G401.6 (cell line): ENCODE measurements at regions not wholly inside any gene's neighbourhood (a gene's known extent, or its start where the extent isn't known, plus 50 kb on each side); places are given as distances from the start of the nearest gene placed in this dataset.
A peak's percentile ranks its signal among the peaks of the same experiment; 100 is the strongest.

ENCODE experiments used
- FAIRE-seq: peaks from 2 replicates; lab custom pipeline; 2012; peaks lifted over from hg19 to GRCh38; lab: Jason Lieb, UNC

- no peak for FAIRE-seq
These were observed 98.4 kb upstream of the PAPOLG start for GRCh38 chr2:60657673-60658072.

- FAIRE-seq: no peak
These were observed 97.0 kb upstream of the PAPOLG start for GRCh38 chr2:60659026-60659425.

GRCh38 chr2:60661073-60661738, 94.9 kb upstream of the PAPOLG start:
- no peak for FAIRE-seq

GRCh38 chr2:60662781-60663180, 93.3 kb upstream of the PAPOLG start:
- FAIRE-seq: no peak

GRCh38 chr2:60671966-60672365, 84.1 kb upstream of the PAPOLG start:
- FAIRE-seq: no peak

- peak; percentile 3 for FAIRE-seq
These were observed 81.4 kb upstream of the PAPOLG start for GRCh38 chr2:60674524-60675165.

GRCh38 chr2:60675301-60675700, 80.8 kb upstream of the PAPOLG start:
- no peak for FAIRE-seq

- no peak for FAIRE-seq
These were observed 79.2 kb upstream of the PAPOLG start for GRCh38 chr2:60676706-60677330.

GRCh38 chr2:60677356-60677755, 78.7 kb upstream of the PAPOLG start:
- no peak for FAIRE-seq

GRCh38 chr2:60678551-60678950, 77.5 kb upstream of the PAPOLG start:
- no peak for FAIRE-seq

GRCh38 chr2:60679036-60679780, 76.9 kb upstream of the PAPOLG start:
- no peak for FAIRE-seq

GRCh38 chr2:60693551-60693950, 62.5 kb upstream of the PAPOLG start:
- FAIRE-seq: no peak

GRCh38 chr2:60695793-60696192, 60.3 kb upstream of the PAPOLG start:
- no peak for FAIRE-seq

- no peak for FAIRE-seq
These were observed 56.5 kb upstream of the PAPOLG start for GRCh38 chr2:60699617-60700016.

GRCh38 chr2:60706021-60706420, 50.0 kb upstream of the PAPOLG start:
- no peak for FAIRE-seq
